ENCODE measurements at regions not wholly inside any gene's neighbourhood (a gene's known extent, or its start where the extent isn't known, plus 50 kb on each side); places are given as distances from the start of the nearest gene placed in this dataset.

DNA sequence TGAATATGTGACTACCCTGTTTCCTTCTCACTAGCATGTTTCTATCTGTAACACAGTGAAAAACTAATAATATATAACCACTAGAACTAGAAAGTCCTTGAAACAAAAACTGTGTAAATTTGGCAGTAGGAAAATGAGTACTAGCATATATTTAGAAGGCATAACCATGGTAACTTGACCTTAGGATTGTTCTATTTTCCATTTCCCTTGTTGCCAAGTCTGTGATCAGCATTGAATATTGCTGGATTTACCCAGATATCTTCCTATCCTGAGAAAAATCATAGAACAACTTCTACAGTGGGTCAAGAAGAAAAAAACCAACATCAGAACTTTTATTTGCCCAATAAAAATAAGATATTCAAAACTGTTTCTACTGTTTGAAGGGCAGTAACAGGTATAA is 563.9 kb upstream of the NRXN1 start:
- POLR2A ChIA-PET = no interaction called here

GRCh38 chr2:51581636-51582267 is 549.8 kb upstream of the NRXN1 start:
- ChIA-PET CTCF (no interaction called here), POLR2A (no interaction called here)
- TF ChIP-seq EP300 (IDR thresholded peaks at IDR 0.05) (no peak), GATA3 (IDR thresholded peaks at IDR 0.05; ENCODE audit: borderline replicate concordance) (no peak), CBX2 (IDR thresholded peaks at IDR 0.05; ENCODE audit: borderline replicate concordance, low read depth) (no peak), KDM1A (IDR thresholded peaks at IDR 0.05; ENCODE audit: low read depth) (no peak), FOSL2 (IDR thresholded peaks at IDR 0.05) (no peak), FOSL2 (CRISPR knock-in tag; IDR thresholded peaks at IDR 0.05) (no peak), ZNF302 (CRISPR knock-in tag; IDR thresholded peaks at IDR 0.05) (no peak), EHMT2 (IDR thresholded peaks at IDR 0.05; ENCODE audit: low read depth) (no peak), CEBPB (IDR thresholded peaks at IDR 0.05) (no peak), HEYL (CRISPR knock-in tag; IDR thresholded peaks at IDR 0.05) (no peak), RNF2 (IDR thresholded peaks at IDR 0.05; ENCODE audit: borderline replicate concordance, low read depth) (no peak), HOXB5 (CRISPR knock-in tag; IDR thresholded peaks at IDR 0.05) (no peak), POLR2AphosphoS2 (conservative IDR thresholded peaks at IDR 0.05; ENCODE audit: low read length) (no peak)
- TF ChIP-seq, protein P1, sequence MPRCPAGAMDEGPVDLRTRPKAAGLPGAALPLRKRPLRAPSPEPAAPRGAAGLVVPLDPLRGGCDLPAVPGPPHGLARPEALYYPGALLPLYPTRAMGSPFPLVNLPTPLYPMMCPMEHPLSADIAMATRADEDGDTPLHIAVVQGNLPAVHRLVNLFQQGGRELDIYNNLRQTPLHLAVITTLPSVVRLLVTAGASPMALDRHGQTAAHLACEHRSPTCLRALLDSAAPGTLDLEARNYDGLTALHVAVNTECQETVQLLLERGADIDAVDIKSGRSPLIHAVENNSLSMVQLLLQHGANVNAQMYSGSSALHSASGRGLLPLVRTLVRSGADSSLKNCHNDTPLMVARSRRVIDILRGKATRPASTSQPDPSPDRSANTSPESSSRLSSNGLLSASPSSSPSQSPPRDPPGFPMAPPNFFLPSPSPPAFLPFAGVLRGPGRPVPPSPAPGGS (IDR thresholded peaks at IDR 0.05) = no peak
- TF ChIP-seq, protein P2, sequence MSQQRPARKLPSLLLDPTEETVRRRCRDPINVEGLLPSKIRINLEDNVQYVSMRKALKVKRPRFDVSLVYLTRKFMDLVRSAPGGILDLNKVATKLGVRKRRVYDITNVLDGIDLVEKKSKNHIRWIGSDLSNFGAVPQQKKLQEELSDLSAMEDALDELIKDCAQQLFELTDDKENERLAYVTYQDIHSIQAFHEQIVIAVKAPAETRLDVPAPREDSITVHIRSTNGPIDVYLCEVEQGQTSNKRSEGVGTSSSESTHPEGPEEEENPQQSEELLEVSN (IDR thresholded peaks at IDR 0.05; ENCODE audit: borderline replicate concordance, low read depth) = no peak
- H3K4me3 ChIP-seq = no peak overlapping the region
- ATAC-seq = no peak
- H3K27ac ChIP-seq = no peak overlapping the region
- peaks cover 15% of the 10 kb centered on the region; the same call in 1 of the 3 replicates for H3K9me3 ChIP-seq
- no peaks in the 10 kb centered on the region for H3K4me1 ChIP-seq
- no peak overlapping the region for H3K4me2 ChIP-seq
- WGBS (ENCODE audit: missing lambda C conversion rate) = 49% methylated on average over 22 of the region's 22 CpGs
- DNase-seq (ENCODE audit: low read depth in 1 of 2, low spot score in 1 of 2) = peak in 1 of 2 experiments; percentile 1
- no peak for FAIRE-seq

More for the DNA sequence above, 563.9 kb upstream of the NRXN1 start:
- FAIRE-seq = no peak
- TF ChIP-seq HEYL (CRISPR knock-in tag; IDR thresholded peaks at IDR 0.05) (no peak), MAFK (IDR thresholded peaks at IDR 0.05; ENCODE audit: partially characterized antibody) (no peak), FOSB (CRISPR knock-in tag; IDR thresholded peaks at IDR 0.05) (no peak), ZNF302 (CRISPR knock-in tag; IDR thresholded peaks at IDR 0.05) (no peak), REST (IDR thresholded peaks at IDR 0.05) (no peak), JUN (IDR thresholded peaks at IDR 0.05) (no peak), JUNB (IDR thresholded peaks at IDR 0.05) (no peak)
- no peak for ATAC-seq
- no peak overlapping the region for H3K4me2 ChIP-seq
- H3K27ac ChIP-seq = no peak overlapping the region
- H3K4me1 ChIP-seq = no peaks in the 10 kb centered on the region
- DNase-seq (ENCODE audit: low read depth in 1 of 2, low spot score in 1 of 2) = no peak
- no peak overlapping the region for H3K4me3 ChIP-seq
- H3K9me3 ChIP-seq = peaks cover 9% of the 10 kb centered on the region
- CTCF ChIA-PET = no interaction called here

Data from A549 (cell line).